Neural progenitor cell (in vitro differentiated cells): ENCODE measurements at regions not wholly inside any gene's neighbourhood (a gene's known extent, or its start where the extent isn't known, plus 50 kb on each side); places are given as distances from the start of the nearest gene placed in this dataset.

ENCODE experiments used
- DNase-seq: peaks from one replicate; pipeline ENCODE4 v3.0.0-alpha.2; 2016; ENCODE audit warnings: low spot score
- H2AFZ ChIP-seq: fragments of 200-600 bp; sonication (generic); replicated peaks from 2 replicates; pipeline ENCODE4 v1.6.1; 2016; ENCODE audit warnings: antibody characterized with exemption
- H3F3A ChIP-seq: fragments of 200-600 bp; sonication (generic); 2 replicates; pipeline ENCODE4 v1.6.1; 2016; ENCODE audit warnings: antibody characterized with exemption, low read depth
- H3K27ac ChIP-seq: fragments of 200-600 bp; sonication (generic); 2 replicates; pipeline ENCODE4 v1.5.1; 2016; ENCODE audit warnings: mild to moderate bottlenecking
- H3K27me3 ChIP-seq: fragments of 200-600 bp; sonication (generic); 2 replicates; pipeline ENCODE4 v1.6.1; 2016; ENCODE audit warnings: mild to moderate bottlenecking, moderate library complexity
- H3K36me3 ChIP-seq: fragments of 200-600 bp; sonication (generic); 2 replicates; pipeline ENCODE4 v1.5.1; 2016
- H3K4me1 ChIP-seq: fragments of 200-600 bp; sonication (generic); 2 replicates; pipeline ENCODE4 v1.6.1; 2016; ENCODE audit warnings: mixed run types
- H3K4me2 ChIP-seq: fragments of 200-600 bp; sonication (generic); 2 replicates; pipeline ENCODE4 v1.6.1; 2016
- H3K4me3 ChIP-seq: fragments of 200-600 bp; sonication (generic); 2 replicates; pipeline ENCODE4 v1.5.1; 2016
- H3K79me2 ChIP-seq: fragments of 200-600 bp; sonication (generic); 2 replicates; pipeline ENCODE4 v1.6.1; 2016; ENCODE audit warnings: low read depth
- H3K9ac ChIP-seq: fragments of 200-600 bp; sonication (generic); 2 replicates; pipeline ENCODE4 v1.6.1; 2016
- H3K9me3 ChIP-seq: fragments of 200-600 bp; sonication (generic); 2 replicates; pipeline ENCODE4 v1.5.1; 2016; ENCODE audit warnings: low read depth
- H4K20me1 ChIP-seq: fragments of 200-600 bp; sonication (generic); 2 replicates; pipeline ENCODE4 v1.6.1; 2016; ENCODE audit warnings: low read depth
- H3K27ac Mint-ChIP-seq: 3 replicates; pipeline ENCODE4 v1.8.0; 2021; ENCODE audit warnings: mixed read lengths
- H3K27me3 Mint-ChIP-seq: 2 replicates; pipeline ENCODE4 v1.8.0; 2022; ENCODE audit warnings: low read depth, mild to moderate bottlenecking, inconsistent platforms, moderate library complexity, mixed read lengths; ENCODE audit not compliant: insufficient read depth
- H3K36me3 Mint-ChIP-seq: 3 replicates; pipeline ENCODE4 v1.8.0; 2021; ENCODE audit warnings: mixed read lengths
- H3K4me1 Mint-ChIP-seq: 3 replicates; pipeline ENCODE4 v1.8.0; 2021; ENCODE audit warnings: mixed read lengths
- H3K4me3 Mint-ChIP-seq: 3 replicates; pipeline ENCODE4 v1.8.0; 2021; ENCODE audit warnings: mild to moderate bottlenecking, moderate library complexity, mixed read lengths
- H3K9me3 Mint-ChIP-seq: 3 replicates; pipeline ENCODE4 v1.8.0; 2020; ENCODE audit warnings: mixed read lengths
- CTCF ChIP-seq: fragments of 200-600 bp; sonication (generic); IDR thresholded peaks from 2 replicates; pipeline ENCODE4 v1.5.1; 2017; ENCODE audit warnings: antibody characterized with exemption, mild to moderate bottlenecking
- EZH2 ChIP-seq: fragments of 200-600 bp; sonication (generic); IDR thresholded peaks from 2 replicates; pipeline ENCODE4 v1.6.1; 2017; ENCODE audit warnings: antibody characterized with exemption, mild to moderate bottlenecking, moderate library complexity
- EZH2phosphoT487 ChIP-seq: fragments of 200-600 bp; sonication (generic); IDR thresholded peaks from 2 replicates; pipeline ENCODE4 v1.6.1; 2017; ENCODE audit warnings: antibody characterized with exemption

GRCh38 chr10:3866332-3866731 lies 81.3 kb upstream of the KLF6 start:
- Histone ChIP-seq H3K9ac (no peak overlapping the region), H3F3A (no peaks in the 10 kb centered on the region), H3K4me3 (no peak overlapping the region), H3K27ac (no peak overlapping the region), H3K4me2 (no peak overlapping the region), H3K36me3 (no peaks in the 10 kb centered on the region), H4K20me1 (no peaks in the 10 kb centered on the region), H3K4me1 (peaks cover 3% of the 10 kb centered on the region), H3K27me3 (no peaks in the 10 kb centered on the region), H3K9me3 (no peaks in the 10 kb centered on the region), H3K79me2 (no peaks in the 10 kb centered on the region), H2AFZ (no peak overlapping the region)
- Mint-ChIP-seq H3K27ac (no peak overlapping the region), H3K9me3 (no peaks in the 10 kb centered on the region), H3K4me1 (no peaks in the 10 kb centered on the region), H3K4me3 (no peak overlapping the region), H3K27me3 (peaks cover 3% of the 10 kb centered on the region), H3K36me3 (no peaks in the 10 kb centered on the region)
- no peak for DNase-seq
- no peak for TF ChIP-seq CTCF
- no peak for TF ChIP-seq EZH2
- TF ChIP-seq EZH2phosphoT487, result no peak

GRCh38 chr10:3865565-3865964 lies 80.6 kb upstream of the KLF6 start:
- H3K4me1 Mint-ChIP-seq, result no peaks in the 10 kb centered on the region
- Histone ChIP-seq H3K4me2 (no peak overlapping the region), H3K36me3 (no peaks in the 10 kb centered on the region), H3F3A (no peaks in the 10 kb centered on the region), H3K9ac (no peak overlapping the region), H3K9me3 (no peaks in the 10 kb centered on the region), H4K20me1 (no peaks in the 10 kb centered on the region), H3K79me2 (no peaks in the 10 kb centered on the region), H3K4me1 (no peaks in the 10 kb centered on the region), H3K4me3 (no peak overlapping the region), H3K27ac (no peak overlapping the region), H2AFZ (no peak overlapping the region), H3K27me3 (no peaks in the 10 kb centered on the region)
- no peak overlapping the region for H3K27ac Mint-ChIP-seq
- no peaks in the 10 kb centered on the region for H3K36me3 Mint-ChIP-seq
- H3K9me3 Mint-ChIP-seq, result no peaks in the 10 kb centered on the region
- H3K27me3 Mint-ChIP-seq, result peaks cover 3% of the 10 kb centered on the region
- DNase-seq, result no peak
- TF ChIP-seq EZH2phosphoT487 (no peak), EZH2 (no peak), CTCF (no peak)
- H3K4me3 Mint-ChIP-seq, result no peak overlapping the region

GRCh38 chr10:3861795-3862194 lies 76.8 kb upstream of the KLF6 start:
- TF ChIP-seq CTCF, result no peak
- TF ChIP-seq EZH2, result no peak
- TF ChIP-seq EZH2phosphoT487, result no peak
- H3K4me3 Mint-ChIP-seq, result no peak overlapping the region
- H3K9me3 Mint-ChIP-seq, result no peaks in the 10 kb centered on the region
- no peaks in the 10 kb centered on the region for H3K79me2 ChIP-seq
- no peak overlapping the region for H3K4me3 ChIP-seq
- no peak for DNase-seq
- no peak overlapping the region for H3K27ac ChIP-seq
- no peaks in the 10 kb centered on the region for H3K36me3 ChIP-seq
- peak overlapping the region; percentile 47 for H3K27ac Mint-ChIP-seq
- H3K9ac ChIP-seq, result no peak overlapping the region
- H3K4me1 ChIP-seq, result no peaks in the 10 kb centered on the region
- no peaks in the 10 kb centered on the region for H3K4me1 Mint-ChIP-seq
- H3K36me3 Mint-ChIP-seq, result no peaks in the 10 kb centered on the region
- H3F3A ChIP-seq, result no peaks in the 10 kb centered on the region
- peaks cover 3% of the 10 kb centered on the region for H3K27me3 Mint-ChIP-seq
- no peaks in the 10 kb centered on the region for H3K27me3 ChIP-seq
- H2AFZ ChIP-seq, result no peak overlapping the region
- no peaks in the 10 kb centered on the region for H3K9me3 ChIP-seq
- H3K4me2 ChIP-seq, result no peak overlapping the region
- no peaks in the 10 kb centered on the region for H4K20me1 ChIP-seq
